ENCODE measurements at regions not wholly inside any gene's neighbourhood (a gene's known extent, or its start where the extent isn't known, plus 50 kb on each side); places are given as distances from the start of the nearest gene placed in this dataset.
"Not testable (repeated sequence)": the region's sequence is repeated elsewhere in the genome, so short reads cannot be mapped to it uniquely, and the experiment has no call there.

DNA sequence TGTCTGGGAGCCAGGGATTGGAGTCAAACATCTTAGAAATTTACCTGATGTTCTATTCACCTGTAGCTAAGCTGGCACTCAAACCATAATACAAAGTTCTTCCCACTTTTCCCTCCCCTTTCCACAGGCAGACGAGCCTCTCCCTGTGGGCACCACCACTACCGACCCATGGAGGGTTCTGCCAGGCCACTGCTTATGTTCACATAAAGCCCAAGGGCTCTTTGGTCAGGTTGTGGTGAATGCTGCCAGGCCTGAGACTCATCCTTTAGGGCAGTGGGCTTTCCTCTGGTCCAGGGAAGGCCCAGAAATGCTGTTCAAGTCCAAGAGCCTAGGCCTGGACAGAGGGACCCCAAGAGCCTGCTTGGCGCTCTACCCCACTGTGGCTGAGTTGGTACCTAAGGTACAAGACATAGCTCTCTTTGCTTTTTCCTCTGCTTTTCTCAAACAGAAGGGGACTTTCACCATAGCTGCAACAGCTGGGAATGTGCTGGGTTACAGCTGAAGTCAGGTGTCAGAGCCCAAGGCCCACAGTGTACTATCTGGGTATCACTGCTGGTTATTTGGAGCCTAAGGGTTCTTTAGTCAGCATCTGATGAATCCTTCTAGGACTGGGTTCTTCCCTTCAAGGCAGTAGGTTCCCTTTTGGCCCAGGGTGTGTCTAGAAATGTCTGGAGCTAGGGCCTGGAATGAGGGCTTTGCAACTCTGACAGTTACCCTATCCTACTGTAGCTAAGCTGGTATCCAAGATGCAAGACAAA, 620.1 kb downstream of the TLE1 start:
- Histone ChIP-seq H3K4me2 (no peak overlapping the region), H3K4me3 (no peak overlapping the region), H2AFZ (replicated peaks) (no peak overlapping the region), H3F3A (ENCODE audit: low read depth) (no peaks in the 10 kb centered on the region), H3K27me3 (no peaks in the 10 kb centered on the region), H3K79me2 (ENCODE audit: low read depth) (no peaks in the 10 kb centered on the region), H4K20me1 (ENCODE audit: low read depth) (no peaks in the 10 kb centered on the region), H3K9ac (no peak overlapping the region), H3K36me3 (no peaks in the 10 kb centered on the region), H3K27ac (no peak overlapping the region), H3K4me1 (no peaks in the 10 kb centered on the region), H3K9me3 (ENCODE audit: low read depth) (peaks cover 4% of the 10 kb centered on the region)
- no peaks in the 10 kb centered on the region for H3K27me3 Mint-ChIP-seq (ENCODE audit: insufficient read depth, low read depth)
- no peak overlapping the region for H3K4me3 Mint-ChIP-seq
- H3K27ac Mint-ChIP-seq, result no peak overlapping the region
- TF ChIP-seq EZH2phosphoT487 (IDR thresholded peaks at IDR 0.05) (no peak), EZH2 (IDR thresholded peaks at IDR 0.05) (no peak)
- TF ChIP-seq, protein P1, sequence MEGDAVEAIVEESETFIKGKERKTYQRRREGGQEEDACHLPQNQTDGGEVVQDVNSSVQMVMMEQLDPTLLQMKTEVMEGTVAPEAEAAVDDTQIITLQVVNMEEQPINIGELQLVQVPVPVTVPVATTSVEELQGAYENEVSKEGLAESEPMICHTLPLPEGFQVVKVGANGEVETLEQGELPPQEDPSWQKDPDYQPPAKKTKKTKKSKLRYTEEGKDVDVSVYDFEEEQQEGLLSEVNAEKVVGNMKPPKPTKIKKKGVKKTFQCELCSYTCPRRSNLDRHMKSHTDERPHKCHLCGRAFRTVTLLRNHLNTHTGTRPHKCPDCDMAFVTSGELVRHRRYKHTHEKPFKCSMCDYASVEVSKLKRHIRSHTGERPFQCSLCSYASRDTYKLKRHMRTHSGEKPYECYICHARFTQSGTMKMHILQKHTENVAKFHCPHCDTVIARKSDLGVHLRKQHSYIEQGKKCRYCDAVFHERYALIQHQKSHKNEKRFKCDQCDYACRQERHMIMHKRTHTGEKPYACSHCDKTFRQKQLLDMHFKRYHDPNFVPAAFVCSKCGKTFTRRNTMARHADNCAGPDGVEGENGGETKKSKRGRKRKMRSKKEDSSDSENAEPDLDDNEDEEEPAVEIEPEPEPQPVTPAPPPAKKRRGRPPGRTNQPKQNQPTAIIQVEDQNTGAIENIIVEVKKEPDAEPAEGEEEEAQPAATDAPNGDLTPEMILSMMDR (IDR thresholded peaks at IDR 0.05), result no peak
- no peak for DNase-seq (ENCODE audit: low spot score)
- peaks cover 14% of the 10 kb centered on the region for H3K9me3 Mint-ChIP-seq
- no peaks in the 10 kb centered on the region for H3K4me1 Mint-ChIP-seq
- H3K36me3 Mint-ChIP-seq, result no peaks in the 10 kb centered on the region

DNA sequence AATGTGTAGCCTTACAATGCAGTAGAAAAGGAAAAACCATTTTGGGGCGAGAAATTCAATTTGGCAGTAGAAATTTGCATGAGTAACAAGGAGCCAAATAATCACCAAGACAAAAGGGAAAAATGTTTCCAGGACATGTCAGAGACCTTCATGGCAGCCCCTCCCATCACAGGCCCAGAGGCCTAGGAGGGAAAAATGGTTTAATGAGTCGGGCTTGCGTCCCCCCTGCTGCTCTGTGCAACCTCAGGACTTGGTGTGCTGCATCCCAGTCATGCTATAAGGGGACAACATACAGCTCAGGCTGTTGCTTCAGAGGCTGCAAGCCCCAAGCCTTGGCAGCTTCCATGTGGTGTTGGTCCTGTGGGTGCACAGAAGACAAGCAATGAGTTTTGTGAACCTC, 626.4 kb downstream of the TLE1 start:
- H4K20me1 ChIP-seq (ENCODE audit: low read depth); H3K36me3 ChIP-seq; H3K79me2 ChIP-seq (ENCODE audit: low read depth); H3K27ac Mint-ChIP-seq; H3F3A ChIP-seq (ENCODE audit: low read depth); H3K9ac ChIP-seq; H3K27ac ChIP-seq; H3K4me3 Mint-ChIP-seq; H3K9me3 ChIP-seq (ENCODE audit: low read depth); DNase-seq (ENCODE audit: low spot score); H3K27me3 ChIP-seq; H3K4me1 ChIP-seq; H3K27me3 Mint-ChIP-seq (ENCODE audit: insufficient read depth, low read depth); H2AFZ ChIP-seq (replicated peaks); H3K4me3 ChIP-seq; H3K36me3 Mint-ChIP-seq; H3K4me1 Mint-ChIP-seq; H3K4me2 ChIP-seq: not testable (repeated sequence)
- peaks cover 44% of the 10 kb centered on the region for H3K9me3 Mint-ChIP-seq

DNA sequence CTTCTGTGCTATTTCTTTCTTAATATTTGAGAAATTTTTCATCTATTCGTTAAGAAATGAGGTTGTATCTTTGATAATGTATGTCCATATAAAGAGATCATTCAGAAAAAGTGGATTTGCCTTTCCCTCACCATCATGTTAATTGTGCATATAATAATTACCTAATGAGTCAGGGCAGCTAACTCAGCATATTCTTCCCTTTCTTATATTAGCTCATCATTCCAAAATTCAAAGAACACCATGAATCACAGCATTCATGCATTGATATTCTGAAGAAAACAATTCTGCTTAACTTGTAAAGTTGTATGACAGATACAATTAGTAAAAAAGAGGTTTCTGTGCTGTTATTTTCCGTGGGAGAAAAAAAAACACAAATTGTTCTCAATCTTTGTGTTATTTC, 630.6 kb downstream of the TLE1 start:
- Histone ChIP-seq H3K4me1 (no peaks in the 10 kb centered on the region), H3K27ac (no peak overlapping the region), H3F3A (ENCODE audit: low read depth) (no peaks in the 10 kb centered on the region), H3K27me3 (no peaks in the 10 kb centered on the region), H4K20me1 (ENCODE audit: low read depth) (no peaks in the 10 kb centered on the region), H3K9me3 (ENCODE audit: low read depth) (peaks cover under 1% of the 10 kb centered on the region), H3K79me2 (ENCODE audit: low read depth) (no peaks in the 10 kb centered on the region), H3K4me2 (no peak overlapping the region), H3K9ac (no peak overlapping the region), H2AFZ (replicated peaks) (no peak overlapping the region), H3K36me3 (no peaks in the 10 kb centered on the region), H3K4me3 (no peak overlapping the region)
- TF ChIP-seq, protein P1 (IDR thresholded peaks at IDR 0.05), result no peak
- TF ChIP-seq EZH2phosphoT487 (IDR thresholded peaks at IDR 0.05), result no peak
- no peak for TF ChIP-seq EZH2 (IDR thresholded peaks at IDR 0.05)
- H3K9me3 Mint-ChIP-seq, result peaks cover 28% of the 10 kb centered on the region
- no peaks in the 10 kb centered on the region for H3K36me3 Mint-ChIP-seq
- no peak for DNase-seq (ENCODE audit: low spot score)
- no peaks in the 10 kb centered on the region for H3K27me3 Mint-ChIP-seq (ENCODE audit: insufficient read depth, low read depth)
- no peak overlapping the region for H3K27ac Mint-ChIP-seq
- no peaks in the 10 kb centered on the region for H3K4me1 Mint-ChIP-seq
- no peak overlapping the region for H3K4me3 Mint-ChIP-seq

DNA sequence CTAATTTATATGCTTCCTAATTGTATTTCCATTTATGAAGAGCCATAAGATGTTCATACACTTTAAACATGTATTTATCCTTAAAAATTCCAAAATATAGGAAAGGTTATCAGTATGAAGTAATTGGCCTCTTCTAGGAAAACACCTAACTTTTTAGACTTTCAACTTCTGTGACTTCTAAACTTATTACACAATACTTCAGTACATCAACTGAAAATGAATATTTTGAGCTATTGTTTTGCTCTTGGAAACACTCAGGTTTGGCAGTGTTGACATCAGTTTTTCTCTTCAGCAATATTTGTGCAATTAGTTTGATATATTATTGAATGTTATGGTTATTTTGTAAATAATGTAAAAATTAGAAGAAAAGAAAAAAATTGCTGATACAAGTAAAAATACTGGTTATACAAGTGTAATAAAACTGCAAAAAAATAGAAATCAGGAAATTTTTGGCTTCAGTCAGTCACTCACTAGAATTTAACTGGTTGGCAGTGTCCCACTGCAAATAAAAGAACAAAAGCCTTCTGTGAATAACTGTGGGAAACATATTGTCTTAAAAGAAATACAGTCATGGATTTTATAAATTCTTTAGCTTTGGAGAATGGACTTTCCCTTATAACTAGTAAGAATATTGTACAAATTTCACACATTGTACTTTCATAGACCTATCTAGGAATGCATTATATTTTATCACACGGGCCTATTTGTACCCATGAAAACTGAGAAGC, 635.9 kb downstream of the TLE1 start:
- no peaks in the 10 kb centered on the region for H3F3A ChIP-seq (ENCODE audit: low read depth)
- no peak overlapping the region for H2AFZ ChIP-seq (replicated peaks)
- Mint-ChIP-seq H3K4me3 (no peak overlapping the region), H3K27me3 (ENCODE audit: insufficient read depth, low read depth) (no peaks in the 10 kb centered on the region), H3K4me1 (no peaks in the 10 kb centered on the region), H3K9me3 (peaks cover 2% of the 10 kb centered on the region), H3K36me3 (no peaks in the 10 kb centered on the region), H3K27ac (no peak overlapping the region)
- no peaks in the 10 kb centered on the region for H3K27me3 ChIP-seq
- no peak overlapping the region for H3K9ac ChIP-seq
- no peaks in the 10 kb centered on the region for H3K36me3 ChIP-seq
- no peaks in the 10 kb centered on the region for H3K9me3 ChIP-seq (ENCODE audit: low read depth)
- no peaks in the 10 kb centered on the region for H4K20me1 ChIP-seq (ENCODE audit: low read depth)
- H3K4me1 ChIP-seq, result no peaks in the 10 kb centered on the region
- DNase-seq (ENCODE audit: low spot score), result no peak
- TF ChIP-seq EZH2phosphoT487 (IDR thresholded peaks at IDR 0.05) (no peak), EZH2 (IDR thresholded peaks at IDR 0.05) (no peak)
- TF ChIP-seq, protein P1 (IDR thresholded peaks at IDR 0.05), result no peak
- no peak overlapping the region for H3K4me2 ChIP-seq
- no peak overlapping the region for H3K27ac ChIP-seq
- no peaks in the 10 kb centered on the region for H3K79me2 ChIP-seq (ENCODE audit: low read depth)
- no peak overlapping the region for H3K4me3 ChIP-seq

Data from neural progenitor cell (in vitro differentiated cells).